ENCODE measurements at regions not wholly inside any gene's neighbourhood (a gene's known extent, or its start where the extent isn't known, plus 50 kb on each side); places are given as distances from the start of the nearest gene placed in this dataset.

DNA sequence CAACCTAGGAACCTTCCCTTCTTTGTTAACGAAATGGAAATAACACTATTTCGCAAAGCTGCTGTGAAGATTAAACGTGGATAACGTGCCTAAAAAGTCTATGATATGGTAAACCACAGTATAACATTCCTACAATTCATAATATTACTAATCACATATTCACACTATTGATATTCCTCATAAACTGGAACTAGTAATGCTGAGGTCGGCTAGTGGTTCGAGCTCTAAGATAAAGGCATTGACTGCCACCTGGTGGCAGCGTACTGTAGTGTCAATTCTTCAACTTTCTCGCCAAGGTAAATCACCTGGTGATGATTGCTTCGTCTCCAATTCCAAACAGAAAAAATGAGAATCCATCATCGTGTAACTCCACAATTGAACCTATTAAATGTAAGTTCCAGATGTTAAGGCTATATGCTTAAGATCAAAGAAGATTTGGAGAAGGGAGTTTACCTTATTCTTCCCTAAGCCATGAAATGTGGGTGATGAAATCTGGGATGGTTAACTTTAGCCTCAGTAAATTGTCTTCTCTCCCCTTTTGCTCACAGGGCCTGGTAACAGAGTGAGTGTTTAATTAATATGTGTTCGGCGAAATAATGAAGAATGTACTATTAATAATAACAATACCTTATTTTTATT lies 197.5 kb upstream of the TMEM132C start:
- Histone ChIP-seq H3K9me3 (replicated peaks; ENCODE audit: control insufficient read depth, insufficient read depth, low read length) (no peaks in the 10 kb centered on the region), H3K79me2 (ENCODE audit: control insufficient read depth, insufficient read depth, low read length) (no peaks in the 10 kb centered on the region), H3K9ac (replicated peaks; ENCODE audit: extremely low read depth, insufficient read depth, low read length) (no peak overlapping the region), H3K27ac (ENCODE audit: insufficient read depth, low read depth, low read length) (no peak overlapping the region), H3K4me1 (ENCODE audit: control insufficient read depth, extremely low read depth, insufficient read depth, low read length) (no peaks in the 10 kb centered on the region), H3K36me3 (ENCODE audit: control insufficient read depth in 2 of 2, extremely low read depth in 1 of 2, insufficient read depth in 2 of 2, low read length in 2 of 2) (no peaks in the 10 kb centered on the region), H3K9me1 (replicated peaks; ENCODE audit: control insufficient read depth, extremely low read depth, insufficient read depth, low read length) (no peaks in the 10 kb centered on the region), H3K27me3 (ENCODE audit: control insufficient read depth in 2 of 2, insufficient read depth in 2 of 2, low read length in 2 of 2) (no peaks in the 10 kb centered on the region), H3K4me2 (ENCODE audit: insufficient read depth, low read length) (no peak overlapping the region), H3K4me3 (replicated peaks in 1 of 3; ENCODE audit: insufficient read depth in 1 of 3, low read depth in 1 of 3, low read length in 3 of 3) (no peak overlapping the region), H2AFZ (ENCODE audit: low read depth, low read length) (no peak overlapping the region), H4K20me1 (replicated peaks; ENCODE audit: control insufficient read depth, extremely low read depth, insufficient read depth, low read length) (no peaks in the 10 kb centered on the region)
- peak; percentile 86 for FAIRE-seq
- intact Hi-C loops (cut with micrococcal nuclease), result loop anchor here (10.0 kb wide), 1 partner anchor 965 kb away; no protein-coding TSS in a partner anchor
- no TSS peak for BruUV-seq (replicated peaks)
- ChIA-PET CTCF (interaction anchor here (0.7 to 1.4 kb wide), 4 partner anchors 12 to 1999 kb away, joined by 3 to 10 read pairs (median 4); no protein-coding TSS in a partner anchor), POLR2A (no interaction called here)
- peak; percentile 11 for DNase-seq (ENCODE audit: low read depth, low spot score)
- dilution Hi-C loops (cut with MboI; ENCODE audit: extremely low pct_ligation_motif_present, low sequenced_read_pairs), result no loop called here
- TF ChIP-seq JUN (IDR thresholded peaks at IDR 0.05; ENCODE audit: borderline replicate concordance, insufficient read depth, insufficient read length, low read depth), result no peak
- TF ChIP-seq, protein P1, sequence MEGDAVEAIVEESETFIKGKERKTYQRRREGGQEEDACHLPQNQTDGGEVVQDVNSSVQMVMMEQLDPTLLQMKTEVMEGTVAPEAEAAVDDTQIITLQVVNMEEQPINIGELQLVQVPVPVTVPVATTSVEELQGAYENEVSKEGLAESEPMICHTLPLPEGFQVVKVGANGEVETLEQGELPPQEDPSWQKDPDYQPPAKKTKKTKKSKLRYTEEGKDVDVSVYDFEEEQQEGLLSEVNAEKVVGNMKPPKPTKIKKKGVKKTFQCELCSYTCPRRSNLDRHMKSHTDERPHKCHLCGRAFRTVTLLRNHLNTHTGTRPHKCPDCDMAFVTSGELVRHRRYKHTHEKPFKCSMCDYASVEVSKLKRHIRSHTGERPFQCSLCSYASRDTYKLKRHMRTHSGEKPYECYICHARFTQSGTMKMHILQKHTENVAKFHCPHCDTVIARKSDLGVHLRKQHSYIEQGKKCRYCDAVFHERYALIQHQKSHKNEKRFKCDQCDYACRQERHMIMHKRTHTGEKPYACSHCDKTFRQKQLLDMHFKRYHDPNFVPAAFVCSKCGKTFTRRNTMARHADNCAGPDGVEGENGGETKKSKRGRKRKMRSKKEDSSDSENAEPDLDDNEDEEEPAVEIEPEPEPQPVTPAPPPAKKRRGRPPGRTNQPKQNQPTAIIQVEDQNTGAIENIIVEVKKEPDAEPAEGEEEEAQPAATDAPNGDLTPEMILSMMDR (IDR thresholded peaks at IDR 0.05; ENCODE audit: extremely low read depth in 1 of 2, insufficient read depth in 1 of 2, low read depth in 1 of 2, low read length in 2 of 2), result peak; percentile 39 to 53

DNA sequence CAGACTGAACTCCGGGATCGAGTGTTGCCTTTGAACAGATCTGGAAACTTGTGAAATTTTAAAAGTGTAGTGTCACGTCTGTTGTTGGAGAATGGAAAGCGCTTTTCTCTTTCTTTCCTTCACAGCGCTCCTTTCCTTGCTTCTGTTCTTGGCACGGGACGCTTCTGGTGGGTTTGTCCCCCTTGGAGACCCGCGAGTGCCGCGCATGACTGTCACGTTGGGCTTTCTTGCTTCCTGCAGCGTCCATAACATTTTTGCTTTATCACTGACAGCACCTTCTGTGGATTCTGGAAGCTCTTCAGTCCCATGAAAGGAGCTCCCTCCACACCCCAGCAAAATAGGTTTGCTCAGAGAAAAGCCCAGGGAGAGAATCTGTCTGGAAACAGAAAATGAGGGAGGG lies 193.0 kb upstream of the TMEM132C start:
- Histone ChIP-seq H3K4me1 (ENCODE audit: control insufficient read depth, extremely low read depth, insufficient read depth, low read length) (no peaks in the 10 kb centered on the region), H3K9me1 (replicated peaks; ENCODE audit: control insufficient read depth, extremely low read depth, insufficient read depth, low read length) (no peaks in the 10 kb centered on the region), H3K4me2 (ENCODE audit: insufficient read depth, low read length) (no peak overlapping the region), H3K27ac (ENCODE audit: insufficient read depth, low read depth, low read length) (no peak overlapping the region), H3K4me3 (replicated peaks in 1 of 3; ENCODE audit: insufficient read depth in 1 of 3, low read depth in 1 of 3, low read length in 3 of 3) (no peak overlapping the region), H3K27me3 (ENCODE audit: control insufficient read depth in 2 of 2, insufficient read depth in 2 of 2, low read length in 2 of 2) (no peaks in the 10 kb centered on the region), H4K20me1 (replicated peaks; ENCODE audit: control insufficient read depth, extremely low read depth, insufficient read depth, low read length) (no peaks in the 10 kb centered on the region), H3K9me3 (replicated peaks; ENCODE audit: control insufficient read depth, insufficient read depth, low read length) (peaks cover 2% of the 10 kb centered on the region), H3K9ac (replicated peaks; ENCODE audit: extremely low read depth, insufficient read depth, low read length) (no peak overlapping the region), H2AFZ (ENCODE audit: low read depth, low read length) (no peak overlapping the region), H3K36me3 (ENCODE audit: control insufficient read depth in 2 of 2, extremely low read depth in 1 of 2, insufficient read depth in 2 of 2, low read length in 2 of 2) (no peaks in the 10 kb centered on the region), H3K79me2 (ENCODE audit: control insufficient read depth, insufficient read depth, low read length) (no peaks in the 10 kb centered on the region)
- POLR2A ChIA-PET, result no interaction called here
- intact Hi-C loops (cut with micrococcal nuclease), result no loop called here
- no peak for DNase-seq (ENCODE audit: low read depth, low spot score)
- dilution Hi-C loops (cut with MboI; ENCODE audit: extremely low pct_ligation_motif_present, low sequenced_read_pairs), result no loop called here
- CTCF ChIA-PET, result no interaction called here
- TF ChIP-seq POLR2A (IDR thresholded peaks at IDR 0.05; ENCODE audit: low read depth, low read length) (no peak), FOS (IDR thresholded peaks at IDR 0.05; ENCODE audit: borderline replicate concordance, insufficient read depth, low read length) (no peak), GATA2 (IDR thresholded peaks at IDR 0.05; ENCODE audit: insufficient read depth, insufficient read length, low read depth, low read length) (no peak), JUN (IDR thresholded peaks at IDR 0.05; ENCODE audit: borderline replicate concordance, insufficient read depth, insufficient read length, low read depth) (no peak), POLR2AphosphoS5 (IDR thresholded peaks at IDR 0.05; ENCODE audit: insufficient read depth, low read depth, low read length) (no peak), MYC (IDR thresholded peaks at IDR 0.05; ENCODE audit: low read depth, low read length) (no peak), EZH2 (IDR thresholded peaks at IDR 0.05; ENCODE audit: borderline replicate concordance, low read depth, low read length, severe bottlenecking) (no peak)
- TF ChIP-seq, protein P2, sequence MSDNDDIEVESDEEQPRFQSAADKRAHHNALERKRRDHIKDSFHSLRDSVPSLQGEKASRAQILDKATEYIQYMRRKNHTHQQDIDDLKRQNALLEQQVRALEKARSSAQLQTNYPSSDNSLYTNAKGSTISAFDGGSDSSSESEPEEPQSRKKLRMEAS (IDR thresholded peaks at IDR 0.05; ENCODE audit: insufficient read depth, insufficient read length), result no peak
- TF ChIP-seq, protein P1 (IDR thresholded peaks at IDR 0.05; ENCODE audit: extremely low read depth in 1 of 2, insufficient read depth in 1 of 2, low read depth in 1 of 2, low read length in 2 of 2), result no peak
- BruUV-seq (replicated peaks), result no TSS peak
- FAIRE-seq, result no peak

Data from endothelial cell of umbilical vein (primary cell).